PFSK-1 (cell line): ENCODE measurements at regions not wholly inside any gene's neighbourhood (a gene's known extent, or its start where the extent isn't known, plus 50 kb on each side); places are given as distances from the start of the nearest gene placed in this dataset.

Experiments
- FOXP2 ChIP-seq: optimal IDR thresholded peaks from 2 replicates; pipeline ENCODE3; 2011; ENCODE audit warnings: borderline replicate concordance, control low read depth, inconsistent platforms; ENCODE audit not compliant: insufficient read depth; ENCODE audit errors: extremely low read length, extremely low read depth
- POLR2AphosphoS5 ChIP-seq: IDR thresholded peaks from 2 replicates; pipeline ENCODE4 v1.6.1; 2012; ENCODE audit warnings: low read depth, mild to moderate bottlenecking, control low read depth, low read length, moderate library complexity
- SIN3A ChIP-seq: IDR thresholded peaks from 2 replicates; pipeline ENCODE4 v1.6.1; 2012; ENCODE audit warnings: mild to moderate bottlenecking, low read length, moderate library complexity, borderline replicate concordance; ENCODE audit not compliant: insufficient read depth
- TAF1 ChIP-seq: IDR thresholded peaks from 2 replicates; pipeline ENCODE4 v1.6.1; 2012; ENCODE audit warnings: low read length, control low read depth, borderline replicate concordance; ENCODE audit not compliant: insufficient read depth
- TF ChIP-seq, protein P1 (sequence below), 2 experiments: IDR thresholded peaks; 2 replicates each; pipeline versions ENCODE4 v1.6.1 to v1.8.0; 2011 to 2012; ENCODE audit warnings: low read depth in 2 of 2, low read length in 2 of 2, control low read depth in 1 of 2, inconsistent platforms in 1 of 2, mild to moderate bottlenecking in 1 of 2, moderate library complexity in 1 of 2; ENCODE audit not compliant: insufficient read depth in 1 of 2

DNA sequence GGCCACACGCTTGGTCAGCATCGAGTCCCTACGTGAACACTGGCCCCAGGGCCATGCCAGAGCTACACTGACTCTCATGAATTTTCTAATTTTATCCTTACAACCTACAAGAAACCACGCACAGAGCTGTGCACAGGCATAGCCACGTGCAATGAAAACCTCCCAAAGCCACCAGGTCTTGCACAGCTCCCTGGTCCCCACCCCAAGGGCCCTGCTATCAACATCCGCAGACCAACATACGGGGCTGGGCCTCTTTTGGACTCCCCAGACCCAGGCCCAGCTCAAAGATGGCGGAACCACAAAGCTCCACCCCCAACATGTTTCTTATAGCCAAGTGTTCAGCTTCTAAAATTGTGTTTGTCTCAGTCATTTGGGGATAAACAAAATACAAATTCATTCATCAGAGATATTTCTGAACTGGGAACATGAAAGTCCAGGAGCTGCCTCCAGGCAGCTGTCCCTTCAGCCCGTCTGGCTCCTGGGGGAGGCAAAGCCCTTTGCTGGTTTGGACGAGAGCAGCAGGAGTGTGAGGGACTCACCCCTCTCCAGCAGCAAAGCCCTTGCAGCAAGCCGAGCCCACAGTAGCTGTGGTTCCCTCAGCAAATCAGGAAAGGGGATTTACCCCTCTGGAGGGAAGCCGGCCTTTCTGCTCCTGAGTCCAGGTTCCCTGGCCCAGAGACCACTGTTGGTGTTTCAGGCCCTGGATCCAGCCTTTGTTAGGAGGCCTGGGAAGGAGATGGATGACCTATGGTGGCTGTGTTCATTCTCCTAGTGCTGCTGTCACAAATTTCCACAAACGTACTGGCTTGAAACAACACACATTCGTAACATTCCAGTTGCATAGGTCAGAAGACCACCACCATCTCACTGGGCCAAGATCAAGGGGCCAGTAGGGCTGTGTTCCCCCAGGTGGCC lies 75.1 kb downstream of the OAT start:
- no peak for TF ChIP-seq TAF1
- no peak for TF ChIP-seq SIN3A
- no peak for TF ChIP-seq FOXP2
- TF ChIP-seq, protein P1, sequence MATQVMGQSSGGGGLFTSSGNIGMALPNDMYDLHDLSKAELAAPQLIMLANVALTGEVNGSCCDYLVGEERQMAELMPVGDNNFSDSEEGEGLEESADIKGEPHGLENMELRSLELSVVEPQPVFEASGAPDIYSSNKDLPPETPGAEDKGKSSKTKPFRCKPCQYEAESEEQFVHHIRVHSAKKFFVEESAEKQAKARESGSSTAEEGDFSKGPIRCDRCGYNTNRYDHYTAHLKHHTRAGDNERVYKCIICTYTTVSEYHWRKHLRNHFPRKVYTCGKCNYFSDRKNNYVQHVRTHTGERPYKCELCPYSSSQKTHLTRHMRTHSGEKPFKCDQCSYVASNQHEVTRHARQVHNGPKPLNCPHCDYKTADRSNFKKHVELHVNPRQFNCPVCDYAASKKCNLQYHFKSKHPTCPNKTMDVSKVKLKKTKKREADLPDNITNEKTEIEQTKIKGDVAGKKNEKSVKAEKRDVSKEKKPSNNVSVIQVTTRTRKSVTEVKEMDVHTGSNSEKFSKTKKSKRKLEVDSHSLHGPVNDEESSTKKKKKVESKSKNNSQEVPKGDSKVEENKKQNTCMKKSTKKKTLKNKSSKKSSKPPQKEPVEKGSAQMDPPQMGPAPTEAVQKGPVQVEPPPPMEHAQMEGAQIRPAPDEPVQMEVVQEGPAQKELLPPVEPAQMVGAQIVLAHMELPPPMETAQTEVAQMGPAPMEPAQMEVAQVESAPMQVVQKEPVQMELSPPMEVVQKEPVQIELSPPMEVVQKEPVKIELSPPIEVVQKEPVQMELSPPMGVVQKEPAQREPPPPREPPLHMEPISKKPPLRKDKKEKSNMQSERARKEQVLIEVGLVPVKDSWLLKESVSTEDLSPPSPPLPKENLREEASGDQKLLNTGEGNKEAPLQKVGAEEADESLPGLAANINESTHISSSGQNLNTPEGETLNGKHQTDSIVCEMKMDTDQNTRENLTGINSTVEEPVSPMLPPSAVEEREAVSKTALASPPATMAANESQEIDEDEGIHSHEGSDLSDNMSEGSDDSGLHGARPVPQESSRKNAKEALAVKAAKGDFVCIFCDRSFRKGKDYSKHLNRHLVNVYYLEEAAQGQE (IDR thresholded peaks at IDR 0.05; ENCODE audit: insufficient read depth in 1 of 2, low read depth in 2 of 2, low read length in 2 of 2), result no peak
- TF ChIP-seq POLR2AphosphoS5, result no peak

DNA sequence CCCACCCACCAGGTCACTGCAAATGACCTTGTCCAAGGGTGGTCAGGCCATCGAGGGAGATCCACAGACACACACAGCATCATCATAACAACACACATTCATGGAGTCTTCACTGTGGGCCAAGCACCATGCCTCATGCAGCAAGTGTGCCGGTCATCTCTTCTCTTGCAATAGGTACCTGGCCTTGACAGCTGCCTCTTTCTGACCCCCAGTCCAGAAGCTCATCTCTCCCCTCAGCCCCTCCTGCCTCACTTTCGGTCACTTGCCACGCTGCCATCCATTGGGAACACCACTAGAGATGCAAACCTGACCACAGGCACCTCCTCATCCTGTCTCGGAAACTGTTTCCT lies 75.9 kb downstream of the OAT start:
- no peak for TF ChIP-seq SIN3A

DNA sequence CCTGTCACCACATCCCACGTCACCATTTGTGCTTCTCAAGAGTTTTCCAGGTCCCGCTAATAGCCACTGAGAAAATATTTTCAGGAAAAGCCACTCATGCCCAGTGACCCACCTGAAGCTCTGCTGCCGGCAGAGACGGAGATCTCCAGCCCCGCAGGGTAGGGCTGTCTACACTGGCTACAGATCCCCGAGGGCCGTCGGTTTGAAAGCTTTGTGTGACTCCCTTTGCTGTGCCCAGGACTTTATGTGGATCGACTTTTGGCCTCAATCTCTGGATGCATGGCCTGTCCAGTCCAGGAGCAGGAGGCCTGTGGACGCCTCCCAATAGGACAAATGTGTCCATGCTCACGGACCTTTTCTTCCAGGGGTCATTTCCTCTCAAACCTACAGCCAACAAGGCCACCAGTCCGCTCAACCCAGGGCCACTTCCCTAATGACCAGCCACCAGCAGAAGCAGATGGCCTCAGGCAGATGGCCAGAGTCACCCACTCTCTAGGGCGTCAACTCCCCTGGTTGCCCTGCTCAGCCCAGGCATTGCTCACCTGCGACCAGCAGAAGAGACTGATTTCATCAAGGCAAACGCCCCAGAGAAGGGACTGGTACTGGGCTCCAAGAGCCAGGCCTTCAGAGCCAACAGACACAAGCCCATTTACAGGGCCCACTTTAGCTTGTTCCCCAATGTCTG lies 76.4 kb downstream of the OAT start:
- TF ChIP-seq TAF1, result no peak
- TF ChIP-seq, protein P1 (IDR thresholded peaks at IDR 0.05; ENCODE audit: insufficient read depth in 1 of 2, low read depth in 2 of 2, low read length in 2 of 2), result no peak
- TF ChIP-seq FOXP2, result no peak
- no peak for TF ChIP-seq SIN3A
- TF ChIP-seq POLR2AphosphoS5, result no peak

DNA sequence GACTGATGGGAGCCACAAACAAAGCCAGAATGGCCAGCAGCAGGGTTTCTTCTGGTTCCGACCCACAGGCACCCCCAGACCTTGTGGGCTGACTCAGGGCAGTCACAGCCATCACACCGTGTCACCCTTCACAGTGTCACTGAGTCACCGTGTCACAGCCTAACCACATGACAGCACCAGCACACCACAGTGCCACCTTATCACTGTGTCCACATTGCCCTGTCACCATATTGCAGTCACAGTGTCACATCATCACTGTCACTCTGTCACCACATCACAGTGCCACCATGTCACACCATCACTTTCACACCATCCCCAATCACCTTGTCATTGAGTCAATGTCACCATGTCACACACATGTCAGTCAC lies 77.0 kb downstream of the OAT start:
- TF ChIP-seq FOXP2 (no peak), SIN3A (no peak), TAF1 (no peak), POLR2AphosphoS5 (no peak)
- TF ChIP-seq, protein P1 (IDR thresholded peaks at IDR 0.05; ENCODE audit: insufficient read depth in 1 of 2, low read depth in 2 of 2, low read length in 2 of 2), result no peak

DNA sequence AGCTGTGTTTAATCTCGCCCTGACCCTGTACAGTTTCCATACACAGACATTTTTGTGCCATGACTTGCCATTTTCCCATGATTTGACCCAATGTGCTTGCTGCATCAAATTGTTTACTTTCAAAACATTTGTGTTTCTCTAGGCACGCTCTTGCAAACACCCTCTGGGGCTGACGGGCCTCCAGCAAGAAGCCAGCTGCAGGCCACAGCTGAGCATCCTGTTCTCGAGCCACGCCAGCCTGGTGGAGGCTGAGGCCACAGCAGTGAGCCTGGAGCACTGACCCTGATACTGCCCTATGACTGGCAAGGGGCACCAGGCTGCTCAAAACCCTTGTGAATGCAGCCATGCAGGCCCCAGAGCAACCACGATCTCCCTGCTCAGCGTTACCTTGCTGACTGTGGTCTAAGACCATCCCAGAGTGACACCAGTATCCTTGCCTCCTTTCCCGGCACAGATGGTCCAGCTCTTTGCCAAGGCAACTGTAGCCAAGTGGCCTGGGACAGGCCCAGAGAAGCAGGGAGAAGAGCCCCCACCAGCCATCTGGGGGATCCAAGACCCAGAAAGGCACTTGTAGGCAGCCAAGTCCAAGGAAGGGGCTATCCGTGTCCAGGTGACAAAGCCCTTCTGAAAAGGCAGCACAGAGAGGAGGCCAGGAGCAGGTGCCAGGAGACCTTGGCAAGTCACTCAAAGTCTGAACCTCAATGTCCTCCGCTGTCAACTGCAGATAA lies 78.5 kb downstream of the OAT start:
- TF ChIP-seq FOXP2 (peak; percentile 74), POLR2AphosphoS5 (no peak), SIN3A (0 out of 2 replicates have a peak, but pooled peaks have one; percentile 9), TAF1 (no peak)
- TF ChIP-seq, protein P1 (IDR thresholded peaks at IDR 0.05; ENCODE audit: insufficient read depth in 1 of 2, low read depth in 2 of 2, low read length in 2 of 2), result no peak
